Mesendoderm (in vitro differentiated cells): ENCODE measurements at regions not wholly inside any gene's neighbourhood (a gene's known extent, or its start where the extent isn't known, plus 50 kb on each side); places are given as distances from the start of the nearest gene placed in this dataset.

Experiments used
- DNase-seq: peaks from one replicate; pipeline ENCODE4 v3.0.0; 2013
- H2AK5ac ChIP-seq: 2 replicates; pipeline ENCODE4 v1.6.1; 2013; ENCODE audit warnings: low read length, inconsistent platforms
- H2BK120ac ChIP-seq: 2 replicates; pipeline ENCODE4 v1.6.1; 2013; ENCODE audit warnings: low read depth, mild to moderate bottlenecking, low read length, moderate library complexity, mixed read lengths
- H2BK15ac ChIP-seq: replicated peaks from 2 replicates; pipeline ENCODE4 v1.6.1; 2013; ENCODE audit warnings: low read depth, mild to moderate bottlenecking, moderate library complexity
- H2BK5ac ChIP-seq: 2 replicates; pipeline ENCODE4 v1.6.1; 2013; ENCODE audit warnings: low read length, inconsistent platforms
- H3K18ac ChIP-seq: 2 replicates; pipeline ENCODE4 v1.6.1; 2013; ENCODE audit warnings: mild to moderate bottlenecking, low read length, mixed read lengths
- H3K23ac ChIP-seq: one replicate; pipeline ENCODE4 v1.6.1; 2013; ENCODE audit warnings: low read length
- H3K27ac ChIP-seq: 2 replicates; pipeline ENCODE4 v1.5.1; 2013; ENCODE audit warnings: low read depth, mild to moderate bottlenecking, inconsistent platforms, low read length, moderate library complexity
- H3K27me3 ChIP-seq: 2 replicates; pipeline ENCODE4 v1.6.1; 2013; ENCODE audit warnings: low read length, control low read depth, mild to moderate bottlenecking, inconsistent platforms; ENCODE audit not compliant: insufficient read depth, poor library complexity
- H3K36me3 ChIP-seq: 2 replicates; pipeline ENCODE4 v1.6.1; 2013; ENCODE audit warnings: low read length, inconsistent platforms; ENCODE audit not compliant: control insufficient read depth, insufficient read depth
- H3K4ac ChIP-seq: one replicate; pipeline ENCODE4 v1.6.1; 2013; ENCODE audit warnings: low read depth, mild to moderate bottlenecking, low read length, moderate library complexity
- H3K4me1 ChIP-seq: 2 replicates; pipeline ENCODE4 v1.6.1; 2013; ENCODE audit warnings: low read depth, low read length, inconsistent platforms; ENCODE audit not compliant: control insufficient read depth
- H3K4me2 ChIP-seq: 2 replicates; pipeline ENCODE4 v1.6.1; 2013; ENCODE audit warnings: low read length
- H3K4me3 ChIP-seq: 2 replicates; pipeline ENCODE4 v1.5.1; 2013; ENCODE audit warnings: mild to moderate bottlenecking, low read length
- H3K56ac ChIP-seq: one replicate; pipeline ENCODE4 v1.6.1; 2013; ENCODE audit warnings: low read length
- H3K79me1 ChIP-seq: 2 replicates; pipeline ENCODE4 v1.6.1; 2013; ENCODE audit warnings: low read length, inconsistent platforms
- H3K79me2 ChIP-seq: 2 replicates; pipeline ENCODE4 v1.6.1; 2013; ENCODE audit warnings: mild to moderate bottlenecking, low read length; ENCODE audit not compliant: control insufficient read depth, insufficient read depth
- H3K9ac ChIP-seq: 2 replicates; pipeline ENCODE4 v1.6.1; 2013; ENCODE audit warnings: low read length, inconsistent platforms
- H4K5ac ChIP-seq: one replicate; pipeline ENCODE4 v1.6.1; 2013; ENCODE audit warnings: low read length
- H4K8ac ChIP-seq: one replicate; pipeline ENCODE4 v1.6.1; 2013; ENCODE audit warnings: low read depth, mild to moderate bottlenecking, control low read depth, low read length, moderate library complexity
- WGBS: extraction: QIAGEN DNeasy Blood & Tissue Kit; methylation state at CpG from one replicate; pipeline ENCODE4 v1.1.7; 2013; ENCODE audit warnings: low lambda C conversion rate, missing lambda C conversion rate; ENCODE audit not compliant: insufficient coverage; ENCODE audit errors: extremely low coverage; 5-methylcytosine and 5-hydroxymethylcytosine counted together

DNA sequence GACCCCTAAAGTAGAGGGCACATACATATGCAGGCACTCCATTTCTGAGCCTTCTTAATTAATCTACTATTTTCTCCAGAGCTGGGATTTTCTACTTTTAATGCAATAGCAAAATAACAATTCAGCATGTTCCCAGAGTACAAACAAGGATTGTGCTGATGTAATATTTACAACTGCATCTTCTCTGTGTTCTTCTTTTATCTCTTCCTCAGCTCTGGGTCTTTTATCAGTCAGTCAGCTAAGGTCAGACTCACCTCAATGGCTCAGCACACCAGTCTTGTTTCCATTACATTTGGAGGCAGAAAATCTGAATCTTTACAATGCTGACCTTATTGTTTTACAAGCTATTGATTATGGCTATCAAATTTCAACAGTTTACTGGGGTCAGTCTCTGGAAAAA, 323.3 kb upstream of the NR5A2 start:
- Histone ChIP-seq H3K79me1 (no peaks in the 10 kb centered on the region), H3K4me2 (no peak overlapping the region), H3K79me2 (no peaks in the 10 kb centered on the region), H2BK15ac (no peak overlapping the region), H2AK5ac (no peak overlapping the region), H3K4me3 (no peak overlapping the region), H3K23ac (no peak overlapping the region), H3K4ac (no peak overlapping the region), H4K5ac (no peak overlapping the region), H3K9ac (no peak overlapping the region), H2BK5ac (no peak overlapping the region), H3K56ac (no peak overlapping the region), H3K18ac (no peak overlapping the region), H3K36me3 (no peaks in the 10 kb centered on the region), H3K4me1 (no peaks in the 10 kb centered on the region), H3K27ac (no peak overlapping the region), H2BK120ac (no peak overlapping the region), H3K27me3 (no peaks in the 10 kb centered on the region), H4K8ac (no peak overlapping the region)
- no peak for DNase-seq

DNA sequence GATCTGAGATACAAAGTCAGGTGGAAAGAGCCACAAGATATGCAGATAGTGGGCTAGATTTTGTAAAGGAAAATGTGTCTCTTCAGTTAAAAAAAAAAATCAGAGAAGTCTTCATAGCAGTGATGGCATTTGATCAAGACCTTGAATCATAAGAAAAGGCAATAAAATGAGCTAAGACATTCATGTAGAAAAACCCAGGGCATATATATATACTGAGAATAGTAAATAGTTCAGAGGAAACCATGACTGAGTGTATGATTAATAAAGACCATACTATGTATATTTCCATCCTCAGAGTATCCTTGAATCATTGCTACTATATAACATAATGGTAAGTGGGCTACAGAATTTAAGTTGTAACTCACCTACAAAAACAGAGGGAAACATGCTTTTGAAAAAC, 321.7 kb upstream of the NR5A2 start:
- H3K4ac ChIP-seq: no peak overlapping the region
- no peak overlapping the region for H3K56ac ChIP-seq
- H3K4me3 ChIP-seq: no peak overlapping the region
- no peak overlapping the region for H3K4me2 ChIP-seq
- no peak overlapping the region for H4K8ac ChIP-seq
- H2BK120ac ChIP-seq: no peak overlapping the region
- H3K18ac ChIP-seq: no peak overlapping the region
- no peak overlapping the region for H3K27ac ChIP-seq
- no peaks in the 10 kb centered on the region for H3K79me2 ChIP-seq
- DNase-seq: no peak
- no peaks in the 10 kb centered on the region for H3K27me3 ChIP-seq
- H3K9ac ChIP-seq: no peak overlapping the region
- H3K23ac ChIP-seq: no peak overlapping the region
- H2BK15ac ChIP-seq: no peak overlapping the region
- no peak overlapping the region for H2AK5ac ChIP-seq
- H4K5ac ChIP-seq: no peak overlapping the region
- H3K4me1 ChIP-seq: no peaks in the 10 kb centered on the region
- H3K36me3 ChIP-seq: no peaks in the 10 kb centered on the region
- no peak overlapping the region for H2BK5ac ChIP-seq
- no peaks in the 10 kb centered on the region for H3K79me1 ChIP-seq

DNA sequence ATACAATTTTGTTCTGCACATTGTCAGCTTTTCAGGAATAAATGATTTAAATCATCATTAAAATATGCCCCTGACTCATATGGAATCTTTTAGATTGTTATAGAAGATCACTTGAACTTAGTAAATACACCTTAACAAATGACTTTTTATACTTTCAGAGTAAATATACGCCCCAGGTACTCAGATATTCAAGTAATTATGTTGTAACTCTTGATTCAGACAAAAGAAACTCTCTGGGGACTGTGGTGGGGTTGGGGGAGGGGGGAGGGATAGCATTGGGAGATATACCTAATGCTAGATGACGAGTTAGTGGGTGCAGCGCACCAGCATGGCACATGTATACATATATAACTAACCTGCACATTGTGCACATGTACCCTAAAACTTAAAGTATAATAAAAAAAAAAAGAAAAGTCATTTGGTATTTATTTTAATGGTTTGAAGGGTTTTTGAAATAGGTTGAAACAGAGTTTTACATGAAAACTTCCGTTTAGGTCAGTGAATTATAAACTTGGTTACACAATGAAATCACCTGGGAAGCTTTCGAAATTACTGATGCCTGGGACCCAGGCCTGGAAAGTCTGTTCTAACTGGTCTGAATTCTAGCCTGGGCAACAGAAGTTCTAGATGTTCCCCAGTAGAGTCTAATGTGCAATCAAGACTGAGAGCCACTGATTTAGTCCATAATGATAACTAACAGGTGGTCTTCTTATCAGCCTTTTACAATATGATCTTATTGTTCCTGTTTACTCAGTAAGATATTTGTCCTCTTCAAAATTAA, 320.5 kb upstream of the NR5A2 start:
- H3K18ac ChIP-seq: no peak overlapping the region
- 100% methylated on average over 1 of the region's 5 CpGs for WGBS
- no peaks in the 10 kb centered on the region for H3K36me3 ChIP-seq
- H4K8ac ChIP-seq: no peak overlapping the region
- no peak overlapping the region for H2AK5ac ChIP-seq
- H3K79me1 ChIP-seq: no peaks in the 10 kb centered on the region
- no peak overlapping the region for H3K23ac ChIP-seq
- H3K27me3 ChIP-seq: no peaks in the 10 kb centered on the region
- H3K27ac ChIP-seq: no peak overlapping the region
- no peak overlapping the region for H2BK5ac ChIP-seq
- H3K4me3 ChIP-seq: no peak overlapping the region
- H3K4me2 ChIP-seq: no peak overlapping the region
- no peak for DNase-seq
- H3K9ac ChIP-seq: no peak overlapping the region
- no peak overlapping the region for H3K4ac ChIP-seq
- H3K56ac ChIP-seq: no peak overlapping the region
- no peak overlapping the region for H4K5ac ChIP-seq
- no peaks in the 10 kb centered on the region for H3K79me2 ChIP-seq
- H2BK15ac ChIP-seq: no peak overlapping the region
- H3K4me1 ChIP-seq: no peaks in the 10 kb centered on the region
- no peak overlapping the region for H2BK120ac ChIP-seq

DNA sequence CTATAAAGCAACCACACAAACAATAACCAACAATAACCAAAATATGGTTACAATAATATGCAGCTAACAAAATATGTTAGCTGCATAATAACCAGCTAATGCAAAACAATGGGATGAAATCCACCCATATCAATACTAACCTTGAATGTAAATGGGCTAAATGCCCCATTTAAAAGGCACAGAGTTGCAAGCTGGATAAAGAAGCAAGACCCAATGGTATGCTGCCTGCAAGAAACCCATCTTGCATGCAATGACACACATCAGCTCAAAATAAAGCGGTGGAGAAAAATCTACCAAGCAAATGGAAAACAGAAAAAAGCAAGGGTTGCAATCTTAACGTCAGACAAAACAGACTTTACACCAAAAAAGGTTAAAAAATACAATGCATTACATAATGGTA, 316.5 kb upstream of the NR5A2 start:
- Histone ChIP-seq H3K79me1 (no peaks in the 10 kb centered on the region), H4K5ac (no peak overlapping the region), H2BK5ac (no peak overlapping the region), H3K18ac (no peak overlapping the region), H3K27ac (no peak overlapping the region), H3K79me2 (no peaks in the 10 kb centered on the region), H3K4ac (no peak overlapping the region), H3K36me3 (no peaks in the 10 kb centered on the region), H2BK120ac (no peak overlapping the region), H3K4me1 (no peaks in the 10 kb centered on the region), H4K8ac (no peak overlapping the region), H3K27me3 (no peaks in the 10 kb centered on the region), H3K4me2 (no peak overlapping the region), H3K56ac (no peak overlapping the region), H3K4me3 (no peak overlapping the region), H3K23ac (no peak overlapping the region), H2BK15ac (no peak overlapping the region), H2AK5ac (no peak overlapping the region), H3K9ac (no peak overlapping the region)
- no CpG with 5 or more reads among the region's 2 CpGs for WGBS
- DNase-seq: no peak

DNA sequence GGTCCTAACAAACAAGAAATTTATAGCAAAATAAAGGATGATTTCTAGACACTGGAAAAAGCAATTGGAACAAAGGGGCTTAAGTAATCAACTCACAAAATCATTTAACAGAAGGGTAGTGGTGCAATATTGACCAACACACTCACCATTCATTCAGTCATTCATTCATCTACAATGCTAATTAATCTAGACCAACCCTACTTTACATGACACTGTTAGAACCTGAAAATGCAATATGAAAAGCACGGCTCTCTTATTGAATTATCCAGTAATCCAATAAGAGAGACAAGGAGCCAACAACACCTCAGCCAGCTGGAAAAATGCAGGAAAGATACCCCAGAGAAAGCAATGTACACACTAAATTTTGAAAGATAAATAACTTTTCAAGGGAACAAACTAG, 310.8 kb upstream of the NR5A2 start:
- Histone ChIP-seq H4K5ac (no peak overlapping the region), H3K9ac (no peak overlapping the region), H2AK5ac (no peak overlapping the region), H3K79me2 (no peaks in the 10 kb centered on the region), H3K4ac (no peak overlapping the region), H3K23ac (no peak overlapping the region), H2BK15ac (no peak overlapping the region), H2BK5ac (no peak overlapping the region), H4K8ac (no peak overlapping the region), H3K36me3 (no peaks in the 10 kb centered on the region), H2BK120ac (no peak overlapping the region), H3K27ac (no peak overlapping the region), H3K4me2 (no peak overlapping the region), H3K56ac (no peak overlapping the region), H3K79me1 (no peaks in the 10 kb centered on the region), H3K18ac (no peak overlapping the region), H3K27me3 (no peaks in the 10 kb centered on the region), H3K4me3 (no peak overlapping the region), H3K4me1 (no peaks in the 10 kb centered on the region)
- no peak for DNase-seq
- no CpG with 5 or more reads among the region's 1 CpG for WGBS

DNA sequence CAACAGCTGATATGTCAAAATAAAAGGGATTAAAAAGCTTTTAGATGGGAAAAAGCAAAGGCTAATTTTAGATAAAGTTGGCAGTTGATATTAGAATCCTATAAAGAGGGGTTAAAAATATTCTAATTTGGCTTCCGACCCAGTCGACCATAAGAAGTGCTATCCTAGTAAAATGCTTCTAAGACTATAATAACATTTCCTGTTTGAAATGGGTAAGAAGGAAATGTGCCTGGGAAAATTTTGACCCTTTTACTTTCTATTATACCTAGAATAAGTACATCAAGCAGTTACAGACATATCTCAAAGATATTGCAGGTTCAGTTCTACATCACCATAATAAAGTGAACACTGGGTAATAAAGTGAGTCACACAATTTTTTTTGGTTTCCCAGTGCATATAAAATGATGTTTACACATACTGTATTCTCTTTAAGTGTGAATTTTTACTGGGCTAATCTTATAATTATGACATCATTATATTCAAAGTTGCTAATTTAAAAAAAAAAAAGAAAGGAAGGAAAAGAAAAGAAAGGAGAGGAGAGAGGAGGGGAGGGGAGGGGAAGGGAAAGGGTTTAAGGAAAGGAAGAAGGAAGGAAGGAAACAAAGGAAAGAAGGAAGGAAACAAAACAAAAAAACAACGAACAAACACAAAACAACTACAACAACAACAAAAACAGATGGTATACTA, 308.2 kb upstream of the NR5A2 start:
- Histone ChIP-seq H4K8ac (no peak overlapping the region), H3K18ac (no peak overlapping the region), H3K4me3 (no peak overlapping the region), H2BK15ac (no peak overlapping the region), H3K36me3 (no peaks in the 10 kb centered on the region), H3K4me1 (no peaks in the 10 kb centered on the region), H2BK5ac (no peak overlapping the region), H3K27ac (no peak overlapping the region), H3K27me3 (no peaks in the 10 kb centered on the region), H3K23ac (no peak overlapping the region), H3K4ac (no peak overlapping the region), H2AK5ac (no peak overlapping the region), H4K5ac (no peak overlapping the region), H3K9ac (no peak overlapping the region), H2BK120ac (no peak overlapping the region), H3K79me2 (no peaks in the 10 kb centered on the region), H3K79me1 (no peaks in the 10 kb centered on the region), H3K56ac (no peak overlapping the region), H3K4me2 (no peak overlapping the region)
- no CpG with 5 or more reads among the region's 3 CpGs for WGBS
- DNase-seq: no peak
